K562 (cell line): ENCODE measurements at regions not wholly inside any gene's neighbourhood (a gene's known extent, or its start where the extent isn't known, plus 50 kb on each side); places are given as distances from the start of the nearest gene placed in this dataset.
A peak's percentile ranks its signal among the peaks of the same experiment; 100 is the strongest.

Experiments
- ADNP ChIP-seq: fragments of 200-800 bp; sonication (Bioruptor generic); IDR thresholded peaks from 2 replicates; pipeline ENCODE4 v1.6.1; 2016; ENCODE audit warnings: missing genetic modification characterization, missing compliant biosample characterization
- ARID1B ChIP-seq: fragments of 450-650 bp; IDR thresholded peaks from 2 replicates; pipeline ENCODE4 v1.6.1; 2016; ENCODE audit warnings: antibody characterized with exemption, mild to moderate bottlenecking, inconsistent platforms
- CBFB ChIP-seq: sonication (generic); formaldehyde crosslinking; IDR thresholded peaks from 2 replicates; pipeline ENCODE4 v1.4.0; 2020; ENCODE audit warnings: mild to moderate bottlenecking, missing genetic modification reagents
- CBX8 ChIP-seq: fragments of 200-600 bp; sonication (generic); IDR thresholded peaks from 2 replicates; pipeline ENCODE4 v1.6.1; 2012; ENCODE audit warnings: borderline replicate concordance, mixed run types, low read depth, mild to moderate bottlenecking, moderate library complexity, mixed read lengths, low read length, control low read depth, inconsistent platforms; ENCODE audit not compliant: poor library complexity, severe bottlenecking; ENCODE audit errors: extremely low read depth
- DACH1 ChIP-seq: fragments of 450-650 bp; IDR thresholded peaks from 2 replicates; pipeline ENCODE4 v1.6.1; 2018; ENCODE audit not compliant: partially characterized antibody
- EHMT2 ChIP-seq: fragments of 450-650 bp; IDR thresholded peaks from 2 replicates; pipeline ENCODE4 v1.6.1; 2018; ENCODE audit warnings: antibody characterized with exemption
- ELF1 ChIP-seq: fragments of 200-800 bp; sonication (Bioruptor generic); IDR thresholded peaks from 2 replicates; pipeline ENCODE4 v1.6.1; 2016; ENCODE audit warnings: missing genetic modification characterization, missing compliant biosample characterization
- HDAC6 ChIP-seq: IDR thresholded peaks from 2 replicates; pipeline ENCODE4 v1.6.1; 2012; ENCODE audit warnings: low read depth, mild to moderate bottlenecking, control low read depth, inconsistent platforms, low read length, moderate library complexity
- HMGN3 ChIP-seq: IDR thresholded peaks from 2 replicates; pipeline ENCODE4 v1.6.1; 2011; ENCODE audit warnings: borderline replicate concordance, low read depth, mild to moderate bottlenecking, mixed read lengths, low read length; ENCODE audit not compliant: insufficient read length; ENCODE audit errors: extremely low read depth
- HNRNPLL ChIP-seq: fragments of 200-400 bp; formaldehyde crosslinking; IDR thresholded peaks from 2 replicates; pipeline ENCODE4 v1.6.1; 2017; ENCODE audit warnings: low read length, low read depth, mild to moderate bottlenecking; ENCODE audit not compliant: poor library complexity, severe bottlenecking
- JUNB ChIP-seq: fragments of 450-650 bp; formaldehyde crosslinking; conservative IDR thresholded peaks from 2 replicates; pipeline ENCODE4 v1.4.0; 2020; ENCODE audit warnings: mild to moderate bottlenecking
- MTA1 ChIP-seq: fragments of 450-650 bp; IDR thresholded peaks from 2 replicates; pipeline ENCODE4 v1.6.1; 2017; ENCODE audit warnings: borderline replicate concordance
- NCOA6 ChIP-seq: fragments of 450-650 bp; IDR thresholded peaks from 2 replicates; pipeline ENCODE4 v1.6.1; 2017; ENCODE audit warnings: mild to moderate bottlenecking
- NFE2 ChIP-seq: IDR thresholded peaks from 2 replicates; pipeline ENCODE4 v1.6.1; 2014; ENCODE audit warnings: antibody characterized with exemption, low read depth
- NR2C1 ChIP-seq, 2 experiments: fragments of 450-650 bp; IDR thresholded peaks; 2 replicates each; pipeline ENCODE4 v1.6.1; 2017; ENCODE audit warnings: mild to moderate bottlenecking in 2 of 2, antibody characterized with exemption in 1 of 2, inconsistent platforms in 1 of 2, missing compliant biosample characterization in 1 of 2, missing genetic modification characterization in 1 of 2
- POLR2AphosphoS2 ChIP-seq: IDR thresholded peaks from 2 replicates; pipeline ENCODE4 v1.6.1; 2012; ENCODE audit warnings: low read length, improper control_type of control experiment
- PRMT5 ChIP-seq: sonication (generic); formaldehyde crosslinking; IDR thresholded peaks from 2 replicates; pipeline ENCODE4 v1.5.0; 2020; ENCODE audit warnings: missing genetic modification reagents
- RAD21 ChIP-seq, 2 experiments: fragments of 250-450 bp in 1 of 2; fragments of 450-650 bp in 1 of 2; sonication (Bioruptor Pico) in 1 of 2; formaldehyde crosslinking in 1 of 2; IDR thresholded peaks in 1 of 2; conservative IDR thresholded peaks in 1 of 2; 2 replicates each; pipeline versions ENCODE4 v1.4.0 to v1.8.0; 2020 to 2022; ENCODE audit warnings: mild to moderate bottlenecking in 2 of 2, moderate library complexity in 1 of 2
- SMARCB1 ChIP-seq: IDR thresholded peaks from 2 replicates; pipeline ENCODE4 v1.6.1; 2011; ENCODE audit warnings: improper control_type of control experiment, low read depth; ENCODE audit not compliant: insufficient read length
- SNRNP70 ChIP-seq: fragments of 200-400 bp; formaldehyde crosslinking; optimal IDR thresholded peaks from 2 replicates; pipeline ENCODE3; 2017; ENCODE audit warnings: low read depth, low read length
- TAF7 ChIP-seq: fragments of 450-650 bp; IDR thresholded peaks from 2 replicates; pipeline ENCODE4 v1.6.1; 2016; ENCODE audit warnings: missing genetic modification characterization, missing compliant biosample characterization
- TRIM28 ChIP-seq: fragments of 450-650 bp; IDR thresholded peaks from 2 replicates; pipeline ENCODE4 v1.6.1; 2017
- ZNF184 ChIP-seq: sonication (generic); formaldehyde crosslinking; IDR thresholded peaks from 2 replicates; pipeline ENCODE4 v1.5.0; 2020; ENCODE audit warnings: missing genetic modification reagents
- ZNF239 ChIP-seq: fragments of 250-450 bp; sonication (Bioruptor Pico); IDR thresholded peaks from 2 replicates; pipeline ENCODE4 v1.4.0; 2020; ENCODE audit warnings: mild to moderate bottlenecking
- ZNF263 ChIP-seq: sonication (generic); formaldehyde crosslinking; IDR thresholded peaks from 2 replicates; pipeline ENCODE4 v1.8.0; 2022; ENCODE audit warnings: mild to moderate bottlenecking, missing genetic modification reagents, borderline replicate concordance
- ZNF586 ChIP-seq: fragments of 450-650 bp; formaldehyde crosslinking; conservative IDR thresholded peaks from 2 replicates; pipeline ENCODE4 v1.4.0; 2020; ENCODE audit warnings: mild to moderate bottlenecking, moderate library complexity
- ZNF699 ChIP-seq: fragments of 250-450 bp; sonication (Bioruptor Pico); IDR thresholded peaks from 2 replicates; pipeline ENCODE4 v1.8.0; 2021; ENCODE audit warnings: mild to moderate bottlenecking, moderate library complexity; ENCODE audit not compliant: insufficient replicate concordance
- TF ChIP-seq, protein P1 (sequence below): fragments of 250-450 bp; sonication (Bioruptor Pico); IDR thresholded peaks from 2 replicates; pipeline ENCODE4 v1.5.1; 2021; ENCODE audit warnings: mild to moderate bottlenecking
- TF ChIP-seq, protein P2 (sequence below): sonication (generic); formaldehyde crosslinking; IDR thresholded peaks from 2 replicates; pipeline ENCODE4 v1.8.0; 2022; ENCODE audit warnings: mild to moderate bottlenecking, missing genetic modification reagents
- TF ChIP-seq, protein P3 (sequence below): fragments of 250-450 bp; sonication (Bioruptor Pico); IDR thresholded peaks from 2 replicates; pipeline ENCODE4 v1.8.0; 2021; ENCODE audit warnings: borderline replicate concordance, mild to moderate bottlenecking, moderate library complexity; ENCODE audit not compliant: poor library complexity, severe bottlenecking

DNA sequence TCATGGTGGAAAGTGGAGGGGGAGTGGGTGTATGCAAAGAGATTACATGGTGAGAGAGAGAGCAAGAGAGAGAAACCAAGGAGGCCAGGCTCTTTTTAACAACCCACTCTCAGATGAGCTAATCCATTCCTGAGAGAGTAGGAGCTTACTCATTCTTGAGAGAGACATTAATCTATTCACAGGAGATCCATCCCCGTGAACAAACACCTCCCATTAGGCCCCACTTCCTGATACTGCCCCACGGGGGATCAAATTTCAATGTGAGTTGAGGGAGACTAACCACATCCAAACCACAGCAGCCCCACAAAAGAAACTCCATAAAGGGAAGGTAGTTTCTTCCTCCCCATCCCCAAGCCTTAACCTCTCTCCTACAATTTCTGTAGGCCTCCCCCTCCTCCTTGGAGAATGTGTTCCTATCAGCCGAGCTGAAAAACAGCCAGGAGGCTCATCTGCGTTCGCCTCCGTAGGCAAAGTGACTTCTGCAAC, 450.0 kb downstream of the NPIPA7 start (continued):
- TF ChIP-seq HMGN3, result no peak
- no peak for TF ChIP-seq HNRNPLL
- TF ChIP-seq TAF7 (tag), result no peak
- TF ChIP-seq JUNB (CRISPR knock-in tag), result no peak
- no peak for TF ChIP-seq EHMT2
- TF ChIP-seq MTA1, result peak; percentile 58; the same call in 1 of the 2 replicates
- TF ChIP-seq SMARCB1, result no peak
- TF ChIP-seq NCOA6, result no peak
- peak; percentile 57; the same call in 1 of the 2 replicates for TF ChIP-seq ZNF263 (CRISPR knock-in tag)
- no peak for TF ChIP-seq CBX8
- no peak for TF ChIP-seq SNRNP70
- TF ChIP-seq ARID1B, result peak; percentile 40; the same call in 1 of the 2 replicates
- TF ChIP-seq ZNF586 (CRISPR knock-in tag), result no peak
- no peak for TF ChIP-seq NR2C1 (IDR thresholded peaks at IDR 0.05)
- TF ChIP-seq NR2C1 (tag; IDR thresholded peaks at IDR 0.05), result no peak
- no peak for TF ChIP-seq TRIM28
- TF ChIP-seq POLR2AphosphoS2, result no peak
- TF ChIP-seq, protein P1, sequence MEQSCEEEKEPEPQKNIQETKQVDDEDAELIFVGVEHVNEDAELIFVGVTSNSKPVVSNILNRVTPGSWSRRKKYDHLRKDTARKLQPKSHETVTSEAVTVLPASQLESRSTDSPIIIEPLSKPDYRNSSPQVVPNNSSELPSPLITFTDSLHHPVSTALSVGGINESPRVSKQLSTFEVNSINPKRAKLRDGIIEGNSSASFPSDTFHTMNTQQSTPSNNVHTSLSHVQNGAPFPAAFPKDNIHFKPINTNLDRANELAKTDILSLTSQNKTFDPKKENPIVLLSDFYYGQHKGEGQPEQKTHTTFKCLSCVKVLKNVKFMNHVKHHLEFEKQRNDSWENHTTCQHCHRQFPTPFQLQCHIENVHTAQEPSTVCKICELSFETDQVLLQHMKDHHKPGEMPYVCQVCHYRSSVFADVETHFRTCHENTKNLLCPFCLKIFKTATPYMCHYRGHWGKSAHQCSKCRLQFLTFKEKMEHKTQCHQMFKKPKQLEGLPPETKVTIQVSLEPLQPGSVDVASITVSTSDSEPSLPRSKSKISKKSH (CRISPR knock-in tag), result no peak
- TF ChIP-seq ZNF699 (CRISPR knock-in tag), result no peak
- TF ChIP-seq NFE2, result no peak
- TF ChIP-seq ZNF184 (CRISPR knock-in tag), result no peak
- TF ChIP-seq DACH1, result no peak
- no peak for TF ChIP-seq CBFB (CRISPR knock-in tag)
- no peak for TF ChIP-seq PRMT5
- peak; percentile 81 for TF ChIP-seq ELF1 (tag)
- no peak for TF ChIP-seq RAD21 (CRISPR knock-in tag; conservative IDR thresholded peaks at IDR 0.05 in 1 of 2, IDR thresholded peaks at IDR 0.05 in 1 of 2)
- TF ChIP-seq, protein P2, sequence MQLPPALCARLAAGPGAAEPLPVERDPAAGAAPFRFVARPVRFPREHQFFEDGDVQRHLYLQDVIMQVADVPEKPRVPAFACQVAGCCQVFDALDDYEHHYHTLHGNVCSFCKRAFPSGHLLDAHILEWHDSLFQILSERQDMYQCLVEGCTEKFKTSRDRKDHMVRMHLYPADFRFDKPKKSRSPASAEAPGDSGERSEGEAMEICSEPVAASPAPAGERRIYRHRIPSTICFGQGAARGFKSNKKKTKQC (CRISPR knock-in tag), result no peak
- no peak for TF ChIP-seq ZNF239 (CRISPR knock-in tag)
- no peak for TF ChIP-seq ADNP (tag)
- no peak for TF ChIP-seq HDAC6
- TF ChIP-seq, protein P3, sequence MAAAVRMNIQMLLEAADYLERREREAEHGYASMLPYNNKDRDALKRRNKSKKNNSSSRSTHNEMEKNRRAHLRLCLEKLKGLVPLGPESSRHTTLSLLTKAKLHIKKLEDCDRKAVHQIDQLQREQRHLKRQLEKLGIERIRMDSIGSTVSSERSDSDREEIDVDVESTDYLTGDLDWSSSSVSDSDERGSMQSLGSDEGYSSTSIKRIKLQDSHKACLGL (CRISPR knock-in tag), result no peak
